COLO829 (cell line): ENCODE measurements at regions not wholly inside any gene's neighbourhood (a gene's known extent, or its start where the extent isn't known, plus 50 kb on each side); places are given as distances from the start of the nearest gene placed in this dataset.
"Not testable (repeated sequence)": the region's sequence is repeated elsewhere in the genome, so short reads cannot be mapped to it uniquely, and the experiment has no call there.

ENCODE experiments used
- DNase-seq: peaks from one replicate; pipeline ENCODE4 v3.0.0; 2012; ENCODE audit warnings: low spot score

- no peak for DNase-seq
Observed at GRCh38 chr12:30578426-30578825, 117.2 kb downstream of the IPO8 start.

DNA sequence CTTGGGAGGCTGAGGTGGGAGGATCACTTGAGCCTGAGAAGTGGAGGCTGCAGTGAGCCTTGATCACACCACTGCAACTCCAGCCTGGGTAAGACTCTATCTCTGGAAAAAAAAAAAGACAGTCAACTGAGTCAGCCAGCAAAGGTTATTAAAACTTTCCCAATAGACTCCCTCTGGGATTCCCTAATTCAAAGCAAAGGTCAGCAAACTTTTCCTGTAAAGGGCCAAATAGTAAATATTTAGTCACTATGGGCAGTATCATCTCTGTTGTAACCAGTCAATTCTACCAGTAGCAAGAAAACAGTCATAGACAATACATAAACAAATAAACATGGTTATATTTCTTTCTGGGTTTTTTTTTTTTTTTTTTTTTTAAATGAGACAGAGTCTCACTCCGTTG lies 122.5 kb downstream of the IPO8 start:
- no peak for DNase-seq

DNA sequence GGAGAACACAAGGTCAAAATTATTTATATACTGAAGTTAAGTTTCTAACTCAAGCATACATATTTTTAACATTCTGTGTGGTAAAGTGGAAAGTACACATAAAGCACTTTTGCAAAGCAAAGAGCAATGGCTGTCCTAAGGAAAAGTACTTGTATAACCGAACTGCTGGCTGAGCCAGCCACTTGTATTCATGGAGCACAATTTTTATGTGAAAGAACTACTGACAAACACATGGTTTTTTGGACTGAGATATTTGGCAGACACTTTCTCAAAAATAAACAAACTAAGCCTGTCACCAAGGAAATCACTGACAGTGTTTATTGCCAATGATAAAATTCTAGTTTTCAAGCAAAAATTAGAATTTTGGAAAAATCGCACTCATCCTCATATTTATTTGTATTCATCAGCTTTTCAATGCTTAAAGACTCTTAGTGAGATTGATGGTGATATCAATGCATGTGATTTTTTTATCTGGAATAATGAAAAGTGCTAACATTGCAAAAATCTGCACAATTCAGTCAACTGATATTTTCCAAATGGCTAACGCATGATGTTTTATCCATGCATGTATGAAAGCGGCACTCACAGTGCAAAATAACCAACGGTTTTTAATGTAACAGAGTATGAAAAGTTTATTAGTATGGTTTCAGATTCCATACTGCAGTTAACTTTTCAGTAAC lies 125.3 kb downstream of the IPO8 start:
- DNase-seq: no peak

- DNase-seq: no peak
Observed at GRCh38 chr12:30569426-30569825, 126.2 kb downstream of the IPO8 start.

GRCh38 chr12:30568453-30568852 lies 127.2 kb downstream of the IPO8 start:
- no peak for DNase-seq

DNA sequence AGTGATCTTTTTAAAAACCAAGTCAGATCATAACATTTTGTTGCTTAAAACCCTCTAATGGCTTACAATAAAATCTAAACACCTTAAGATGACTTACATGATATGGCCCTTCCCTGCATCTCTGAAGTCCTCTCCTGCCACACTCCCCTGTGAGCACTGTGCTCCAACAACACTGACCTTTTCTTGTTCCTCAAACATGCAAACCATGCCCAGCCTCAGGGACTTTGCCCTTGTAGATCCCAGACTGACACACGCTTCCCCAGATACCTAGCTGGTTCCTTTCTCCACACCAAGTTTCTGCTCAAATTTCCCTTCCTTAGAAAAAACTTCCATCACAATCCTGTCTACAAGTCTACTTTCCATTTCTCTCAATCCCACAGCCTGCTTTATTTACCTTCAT lies 128.6 kb downstream of the IPO8 start:
- DNase-seq: no peak

DNA sequence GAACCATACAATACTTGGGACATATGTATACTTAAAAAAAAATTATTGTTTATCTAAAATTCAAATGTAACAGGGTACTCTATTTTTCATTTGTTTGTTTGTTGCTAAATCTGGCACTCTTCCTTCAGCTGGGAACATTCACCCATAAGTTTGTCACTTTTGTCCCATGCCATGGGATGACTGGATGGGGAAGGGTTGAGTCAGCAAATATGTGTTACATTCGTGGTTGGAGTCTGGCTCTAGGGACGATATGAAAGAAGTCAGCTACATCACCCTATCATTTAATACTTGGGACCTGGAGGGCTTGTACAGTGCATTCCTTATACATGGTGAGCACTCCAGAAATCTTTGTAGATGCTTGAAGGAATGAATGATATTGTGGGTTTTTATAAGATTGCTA lies 131.3 kb downstream of the IPO8 start:
- DNase-seq: no peak

DNA sequence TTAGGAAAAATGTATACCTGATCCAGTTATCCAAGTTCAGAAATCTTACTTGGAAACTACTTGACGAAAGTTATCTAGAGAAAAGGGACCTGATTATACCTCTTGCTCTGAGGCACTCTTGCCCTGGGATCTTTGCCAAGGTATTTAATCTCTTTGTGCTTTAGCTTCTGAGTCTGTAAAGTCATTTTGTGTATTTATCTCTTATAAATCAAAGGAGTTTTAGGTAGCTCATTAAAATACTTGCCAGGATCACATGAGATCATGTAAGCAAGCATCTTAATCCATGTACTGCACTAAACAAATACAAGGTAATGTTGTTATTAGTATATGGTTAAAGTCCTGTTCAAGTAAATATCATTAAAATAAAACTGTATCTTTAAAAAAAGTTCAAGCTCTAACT lies 147.5 kb downstream of the IPO8 start:
- no peak for DNase-seq

GRCh38 chr12:30546121-30546520 lies 149.5 kb downstream of the IPO8 start:
- no peak for DNase-seq

DNA sequence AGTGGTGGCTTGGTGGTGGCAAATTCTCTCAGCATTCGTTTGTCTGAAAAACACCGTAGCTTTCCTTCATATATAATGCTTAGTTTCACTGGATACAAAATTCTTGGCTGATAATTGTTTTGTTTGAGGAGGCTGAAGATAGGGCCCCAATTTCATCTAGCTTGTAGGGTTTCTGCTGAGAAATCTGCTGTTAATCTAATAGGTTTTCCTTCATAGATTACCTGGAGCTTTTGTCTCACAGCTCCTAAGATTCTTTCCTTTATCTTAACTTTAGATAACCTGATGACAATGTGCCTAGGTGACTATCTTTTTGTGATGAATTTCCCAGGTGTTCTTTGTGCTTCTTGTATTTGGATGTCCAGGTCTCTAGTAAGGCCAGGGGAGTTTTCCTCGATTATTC lies 151.0 kb downstream of the IPO8 start:
- not testable (repeated sequence) for DNase-seq

DNA sequence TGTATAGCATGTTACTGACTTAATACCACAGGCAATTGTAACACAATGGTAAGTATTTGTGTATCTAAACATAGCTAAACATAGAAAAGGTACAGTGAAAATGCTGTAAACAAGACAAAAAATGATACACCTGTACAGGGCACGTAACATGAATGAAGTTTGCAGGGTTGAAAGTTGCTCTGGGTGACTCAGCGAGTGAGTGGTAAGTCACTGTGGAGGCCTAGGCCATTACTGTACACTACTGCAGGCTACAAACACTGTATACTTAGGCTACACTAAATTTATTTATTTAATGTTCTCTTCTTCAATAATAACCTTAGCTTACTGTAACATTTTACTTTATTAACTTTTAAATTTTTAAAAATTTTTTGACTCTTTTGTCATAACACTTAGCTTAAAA lies 158.4 kb downstream of the IPO8 start:
- DNase-seq: no peak

- no peak for DNase-seq
Observed at GRCh38 chr12:30533558-30534265, 162.0 kb downstream of the IPO8 start.

DNA sequence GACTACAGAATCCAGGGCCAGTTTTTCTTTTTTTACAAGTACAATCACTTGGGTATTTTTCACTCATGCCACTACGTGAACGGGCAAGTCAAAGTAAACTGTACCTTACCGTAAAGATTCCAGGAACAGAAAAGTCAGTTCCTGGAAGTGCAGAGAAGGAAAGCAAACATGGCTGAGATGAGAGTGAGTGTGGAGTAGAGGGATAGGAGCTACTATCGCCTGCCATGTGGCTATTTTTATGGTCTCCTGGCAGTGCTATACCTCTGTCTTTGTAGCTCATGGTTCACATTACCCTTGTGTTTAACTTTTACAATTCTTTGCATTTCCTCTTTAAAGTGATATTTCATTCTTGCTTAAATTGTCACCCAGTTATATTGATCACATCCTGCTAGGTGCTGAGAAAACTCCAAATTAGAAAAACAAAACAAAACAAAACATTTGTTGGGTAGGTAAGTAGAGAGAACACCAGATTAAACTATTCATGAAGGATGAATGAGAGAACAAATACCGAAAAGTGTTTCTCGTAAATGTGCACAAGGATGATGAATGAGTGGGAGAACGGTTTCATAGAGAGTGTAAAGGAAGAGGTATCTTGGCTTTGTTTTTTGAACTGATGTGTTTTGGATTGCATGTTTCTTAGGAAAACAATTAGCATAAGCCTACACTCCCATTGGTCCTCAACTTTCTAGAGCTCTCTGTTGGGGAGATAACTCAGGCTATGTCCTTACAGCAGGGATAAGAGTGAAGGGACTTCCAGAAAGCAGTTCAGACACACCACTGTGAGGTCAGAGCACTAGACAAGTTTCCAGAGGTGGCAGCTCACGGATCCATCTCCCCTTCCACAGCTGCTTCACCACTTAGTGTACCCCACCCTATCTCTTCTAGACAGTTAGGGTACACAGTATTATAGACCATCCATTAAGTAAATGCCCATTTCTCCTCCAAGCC lies 163.7 kb downstream of the IPO8 start:
- DNase-seq: no peak

- DNase-seq: no peak
Observed at GRCh38 chr12:30529489-30530269, 166.0 kb downstream of the IPO8 start.

DNA sequence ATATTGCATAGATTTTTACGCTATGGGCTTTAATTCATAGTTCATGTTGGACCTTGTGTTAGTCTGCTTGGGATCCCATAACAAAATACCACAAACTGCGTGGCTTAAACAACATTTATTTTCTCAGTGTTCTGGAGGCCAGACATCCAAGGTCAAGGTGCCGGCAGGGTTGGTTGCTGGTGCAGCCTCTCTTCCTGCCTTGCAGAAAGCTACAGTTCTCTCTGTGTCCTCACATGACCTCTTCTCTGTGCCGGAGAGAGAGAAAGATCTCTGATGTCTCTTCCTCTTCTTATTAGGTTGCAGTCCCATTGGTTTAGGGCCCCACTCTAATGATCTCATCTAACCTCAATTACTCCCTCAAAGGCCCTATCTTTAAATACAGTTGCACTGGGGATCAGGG lies 170.5 kb downstream of the IPO8 start:
- DNase-seq: no peak

- DNase-seq: not testable (repeated sequence)
Observed at GRCh38 chr12:30520285-30520684, 175.4 kb downstream of the IPO8 start.

DNA sequence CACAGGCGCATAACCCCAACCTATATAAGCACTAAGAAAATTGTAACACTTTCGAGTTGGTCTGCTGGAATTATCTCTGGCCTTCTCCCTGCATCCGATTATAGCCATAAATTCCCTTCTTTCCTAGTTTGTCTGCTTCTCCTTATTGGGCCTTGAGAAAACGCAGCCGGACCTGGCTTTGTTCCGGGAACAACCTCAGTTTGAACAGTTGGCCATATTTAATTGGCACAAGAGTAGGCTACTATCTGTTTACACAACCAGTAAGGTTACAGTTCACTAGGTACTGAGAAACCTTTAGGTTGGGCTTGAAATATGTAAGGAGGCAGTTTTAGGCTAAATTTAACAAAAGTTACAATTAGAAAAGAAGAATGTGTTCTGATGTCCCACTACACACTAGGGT lies 176.1 kb downstream of the IPO8 start:
- no peak for DNase-seq

- no peak for DNase-seq
Observed at GRCh38 chr12:30517320-30517719, 178.3 kb downstream of the IPO8 start.

DNA sequence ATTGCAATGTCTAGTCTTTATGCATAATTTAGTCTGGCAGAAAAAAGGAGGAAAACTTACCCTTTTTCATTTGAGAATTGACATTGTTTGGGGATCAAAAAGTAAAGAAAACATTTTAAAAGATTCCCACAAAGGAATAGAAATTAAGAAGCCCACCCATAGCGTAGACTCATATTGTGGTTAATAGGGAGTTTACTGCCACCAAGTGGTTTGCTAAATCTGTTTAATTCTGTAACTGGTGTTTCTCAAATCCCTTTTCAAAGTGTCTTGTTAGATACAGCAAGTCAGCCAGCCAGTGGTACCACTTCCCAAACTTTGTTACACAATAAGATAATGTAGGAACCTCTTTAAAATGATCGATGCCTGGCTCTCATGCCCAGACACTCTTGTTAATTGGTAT lies 180.3 kb downstream of the IPO8 start:
- no peak for DNase-seq

DNA sequence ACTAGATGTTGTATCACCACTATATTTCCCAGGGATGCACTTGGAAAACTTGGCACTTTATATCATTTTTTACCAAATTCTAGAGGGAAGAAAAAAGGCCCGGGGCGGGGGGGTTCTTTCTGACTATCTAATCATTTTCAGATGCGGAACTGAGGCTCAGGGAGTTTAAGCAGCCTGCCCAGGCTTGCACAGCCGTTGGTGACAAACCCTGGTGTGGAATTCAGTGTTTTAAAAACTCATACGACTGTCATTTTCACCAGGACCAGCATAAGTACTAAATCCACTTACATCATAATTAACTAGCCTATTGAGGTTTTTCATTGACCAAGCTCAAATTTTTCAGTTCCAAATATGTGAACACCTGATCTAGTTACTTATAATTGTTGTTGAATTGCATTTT lies 181.0 kb downstream of the IPO8 start:
- DNase-seq: no peak

- no peak for DNase-seq
Observed at GRCh38 chr12:30508205-30508967, 187.3 kb downstream of the IPO8 start.
